ENCODE measurements at regions not wholly inside any gene's neighbourhood (a gene's known extent, or its start where the extent isn't known, plus 50 kb on each side); places are given as distances from the start of the nearest gene placed in this dataset.

DNA sequence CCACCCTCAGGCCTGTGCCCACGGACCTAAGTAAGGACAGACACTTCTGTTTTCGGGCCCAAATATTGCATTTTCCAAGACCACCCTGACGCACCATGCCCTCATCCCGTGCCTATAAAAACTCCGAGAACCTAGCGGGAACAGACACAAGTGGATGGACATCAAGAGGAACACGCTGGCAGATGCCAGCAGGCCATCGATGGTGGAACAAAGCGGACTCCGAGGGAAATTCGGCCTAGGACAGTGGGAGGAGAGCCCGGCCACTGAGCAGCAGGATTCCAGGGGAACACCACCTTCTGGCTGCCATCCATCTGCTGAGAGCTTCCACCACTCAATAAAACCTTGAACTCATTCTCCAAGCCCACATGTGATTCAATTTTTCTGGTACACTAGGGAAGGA lies 243.6 kb upstream of the ZWINT start:
- no peaks in the 10 kb centered on the region for H3K36me3 ChIP-seq (ENCODE audit: insufficient read depth)
- no peaks in the 10 kb centered on the region for H4K20me1 ChIP-seq (ENCODE audit: insufficient read depth)
- no peak overlapping the region for H3K4me3 ChIP-seq (IDR thresholded peaks at IDR 0.05; ENCODE audit: insufficient read depth, low read depth, low read length)
- no peaks in the 10 kb centered on the region for H3K4me1 ChIP-seq (ENCODE audit: low read depth, poor library complexity, severe bottlenecking)
- no peak overlapping the region for H3K4me2 ChIP-seq
- no peak overlapping the region for H3K9ac ChIP-seq
- no peaks in the 10 kb centered on the region for H3K27me3 ChIP-seq (ENCODE audit: insufficient read depth, low read depth)
- H2AFZ ChIP-seq (ENCODE audit: low read depth) = no peak overlapping the region
- no peak for TF ChIP-seq CTCF (conservative IDR thresholded peaks at IDR 0.05; ENCODE audit: low read depth, low read length)
- H3K27ac ChIP-seq = no peak overlapping the region
- H3K79me2 ChIP-seq (ENCODE audit: insufficient read depth, low read depth) = no peaks in the 10 kb centered on the region

DNA sequence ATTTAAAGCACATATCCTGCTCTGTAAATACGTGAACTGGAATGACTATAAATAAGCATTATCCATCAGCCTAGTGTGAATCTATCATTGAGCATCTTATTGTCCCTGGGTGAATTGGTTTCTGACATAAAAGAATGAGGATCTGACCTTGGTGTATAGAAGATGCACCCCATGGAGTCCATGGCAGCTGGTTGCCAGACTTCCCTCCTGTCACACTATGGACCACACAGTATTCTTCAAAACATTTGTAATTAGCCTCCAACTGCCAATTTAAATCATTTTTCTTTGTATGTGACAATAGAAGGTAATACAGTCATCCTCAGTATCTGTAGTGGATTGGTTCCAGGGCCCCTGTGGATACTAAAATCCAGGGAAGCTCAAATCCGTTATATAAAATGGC lies 238.1 kb upstream of the ZWINT start:
- Histone ChIP-seq H3K4me1 (ENCODE audit: low read depth, poor library complexity, severe bottlenecking) (no peaks in the 10 kb centered on the region), H3K4me2 (no peak overlapping the region), H3K36me3 (ENCODE audit: insufficient read depth) (no peaks in the 10 kb centered on the region), H2AFZ (ENCODE audit: low read depth) (no peak overlapping the region), H3K4me3 (IDR thresholded peaks at IDR 0.05; ENCODE audit: insufficient read depth, low read depth, low read length) (no peak overlapping the region), H3K27me3 (ENCODE audit: insufficient read depth, low read depth) (no peaks in the 10 kb centered on the region), H4K20me1 (ENCODE audit: insufficient read depth) (no peaks in the 10 kb centered on the region), H3K27ac (no peak overlapping the region), H3K9ac (no peak overlapping the region), H3K79me2 (ENCODE audit: insufficient read depth, low read depth) (no peaks in the 10 kb centered on the region)
- no peak for TF ChIP-seq CTCF (conservative IDR thresholded peaks at IDR 0.05; ENCODE audit: low read depth, low read length)

DNA sequence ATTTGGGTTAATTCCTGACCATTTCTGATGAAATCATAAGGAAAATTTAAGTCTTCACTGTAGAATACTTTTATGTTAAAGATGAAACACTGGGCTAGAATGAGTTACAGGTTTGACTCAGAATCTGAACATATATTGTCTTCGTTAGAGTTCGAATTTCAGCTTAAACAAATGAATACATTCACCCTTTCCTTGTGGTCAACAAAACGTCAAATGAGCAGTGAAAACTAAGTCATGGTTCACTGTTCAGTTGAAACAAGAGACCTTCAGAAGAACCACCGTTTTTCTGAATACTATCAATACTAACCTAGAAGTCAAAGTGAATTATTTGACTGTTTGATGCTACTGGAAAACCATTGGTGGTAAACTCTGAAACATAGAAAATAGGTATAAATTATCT lies 235.2 kb upstream of the ZWINT start:
- H3K27ac ChIP-seq = no peak overlapping the region
- H3K4me1 ChIP-seq (ENCODE audit: low read depth, poor library complexity, severe bottlenecking) = no peaks in the 10 kb centered on the region
- no peak overlapping the region for H2AFZ ChIP-seq (ENCODE audit: low read depth)
- H3K36me3 ChIP-seq (ENCODE audit: insufficient read depth) = no peaks in the 10 kb centered on the region
- H3K4me2 ChIP-seq = no peak overlapping the region
- no peak overlapping the region for H3K9ac ChIP-seq
- H4K20me1 ChIP-seq (ENCODE audit: insufficient read depth) = no peaks in the 10 kb centered on the region
- H3K27me3 ChIP-seq (ENCODE audit: insufficient read depth, low read depth) = no peaks in the 10 kb centered on the region
- no peaks in the 10 kb centered on the region for H3K79me2 ChIP-seq (ENCODE audit: insufficient read depth, low read depth)
- no peak overlapping the region for H3K4me3 ChIP-seq (IDR thresholded peaks at IDR 0.05; ENCODE audit: insufficient read depth, low read depth, low read length)
- TF ChIP-seq CTCF (conservative IDR thresholded peaks at IDR 0.05; ENCODE audit: low read depth, low read length) = no peak

GRCh38 chr10:56593120-56593519 lies 232.1 kb upstream of the ZWINT start:
- no peak overlapping the region for H2AFZ ChIP-seq (ENCODE audit: low read depth)

More at GRCh38 chr10:56593120-56593519, 232.1 kb upstream of the ZWINT start:
- H3K27me3 ChIP-seq (ENCODE audit: insufficient read depth, low read depth) = no peaks in the 10 kb centered on the region
- no peak overlapping the region for H3K4me3 ChIP-seq (IDR thresholded peaks at IDR 0.05; ENCODE audit: insufficient read depth, low read depth, low read length)
- no peaks in the 10 kb centered on the region for H4K20me1 ChIP-seq (ENCODE audit: insufficient read depth)
- no peak overlapping the region for H3K9ac ChIP-seq
- H3K4me1 ChIP-seq (ENCODE audit: low read depth, poor library complexity, severe bottlenecking) = no peaks in the 10 kb centered on the region
- no peak for TF ChIP-seq CTCF (conservative IDR thresholded peaks at IDR 0.05; ENCODE audit: low read depth, low read length)
- H3K36me3 ChIP-seq (ENCODE audit: insufficient read depth) = no peaks in the 10 kb centered on the region
- H3K4me2 ChIP-seq = no peak overlapping the region
- H3K79me2 ChIP-seq (ENCODE audit: insufficient read depth, low read depth) = no peaks in the 10 kb centered on the region
- H3K27ac ChIP-seq = no peak overlapping the region

Data from KMS-11 (cell line).